IPS-20b (cell line): ENCODE measurements at regions not wholly inside any gene's neighbourhood (a gene's known extent, or its start where the extent isn't known, plus 50 kb on each side); places are given as distances from the start of the nearest gene placed in this dataset.

Experiments used
- H3K27ac ChIP-seq: one replicate; pipeline ENCODE4 v1.5.1; 2013; ENCODE audit warnings: low read length
- H3K27me3 ChIP-seq: 2 replicates; pipeline ENCODE4 v1.6.1; 2013; ENCODE audit warnings: mild to moderate bottlenecking, low read length, inconsistent platforms; ENCODE audit not compliant: insufficient read depth
- H3K36me3 ChIP-seq: 2 replicates; pipeline ENCODE4 v1.6.1; 2013; ENCODE audit warnings: low read depth, mild to moderate bottlenecking, inconsistent platforms, low read length, moderate library complexity; ENCODE audit not compliant: insufficient read depth
- H3K4me1 ChIP-seq: 2 replicates; pipeline ENCODE4 v1.6.1; 2013; ENCODE audit warnings: mild to moderate bottlenecking, control low read depth, inconsistent platforms, low read length, moderate library complexity; ENCODE audit not compliant: insufficient read depth
- H3K4me3 ChIP-seq: 2 replicates; pipeline ENCODE4 v1.5.1; 2013; ENCODE audit warnings: mild to moderate bottlenecking, low read length, inconsistent platforms
- H3K9ac ChIP-seq: 2 replicates; pipeline ENCODE4 v1.6.1; 2013; ENCODE audit warnings: low read depth, mild to moderate bottlenecking, inconsistent platforms, low read length, moderate library complexity
- H3K9me3 ChIP-seq: 2 replicates; pipeline ENCODE4 v1.6.1; 2013; ENCODE audit warnings: mild to moderate bottlenecking, low read depth, low read length, inconsistent platforms; ENCODE audit not compliant: insufficient read depth

GRCh38 chr6:14717307-14717706 lies 528.6 kb upstream of the JARID2 start:
- no peaks in the 10 kb centered on the region for H3K9me3 ChIP-seq
- no peaks in the 10 kb centered on the region for H3K27me3 ChIP-seq
- H3K36me3 ChIP-seq, result no peaks in the 10 kb centered on the region
- H3K4me3 ChIP-seq, result no peak overlapping the region
- no peak overlapping the region for H3K9ac ChIP-seq
- H3K27ac ChIP-seq, result no peak overlapping the region
- peaks cover 7% of the 10 kb centered on the region for H3K4me1 ChIP-seq

- H3K4me1 ChIP-seq, result peaks cover 7% of the 10 kb centered on the region
- no peak overlapping the region for H3K9ac ChIP-seq
- no peaks in the 10 kb centered on the region for H3K9me3 ChIP-seq
- H3K36me3 ChIP-seq, result no peaks in the 10 kb centered on the region
- H3K27ac ChIP-seq, result no peak overlapping the region
- H3K27me3 ChIP-seq, result no peaks in the 10 kb centered on the region
- H3K4me3 ChIP-seq, result no peak overlapping the region
Observed at GRCh38 chr6:14718861-14719260, 527.0 kb upstream of the JARID2 start.

DNA sequence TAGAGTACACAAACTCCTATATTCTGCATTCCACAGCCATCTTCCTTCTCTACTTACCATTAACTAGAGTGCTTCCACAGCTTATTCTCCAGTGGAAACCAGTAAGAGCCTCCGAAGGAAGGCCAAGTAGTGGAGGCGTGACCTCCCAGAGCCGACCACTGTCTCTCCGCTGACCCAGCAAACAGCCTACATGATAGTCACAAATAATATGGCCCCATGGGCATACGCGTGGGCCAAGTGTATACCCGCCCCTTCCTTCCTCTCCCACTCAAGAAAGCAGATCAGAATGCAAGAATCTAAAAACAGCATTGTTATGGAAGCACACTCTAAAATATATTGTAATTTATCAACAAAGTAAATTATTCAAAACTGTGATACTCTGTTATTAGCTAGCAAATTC lies 526.6 kb upstream of the JARID2 start:
- Histone ChIP-seq H3K9ac (no peak overlapping the region), H3K27me3 (no peaks in the 10 kb centered on the region), H3K9me3 (no peaks in the 10 kb centered on the region), H3K4me3 (no peak overlapping the region), H3K36me3 (no peaks in the 10 kb centered on the region), H3K27ac (no peak overlapping the region), H3K4me1 (peaks cover 7% of the 10 kb centered on the region)

DNA sequence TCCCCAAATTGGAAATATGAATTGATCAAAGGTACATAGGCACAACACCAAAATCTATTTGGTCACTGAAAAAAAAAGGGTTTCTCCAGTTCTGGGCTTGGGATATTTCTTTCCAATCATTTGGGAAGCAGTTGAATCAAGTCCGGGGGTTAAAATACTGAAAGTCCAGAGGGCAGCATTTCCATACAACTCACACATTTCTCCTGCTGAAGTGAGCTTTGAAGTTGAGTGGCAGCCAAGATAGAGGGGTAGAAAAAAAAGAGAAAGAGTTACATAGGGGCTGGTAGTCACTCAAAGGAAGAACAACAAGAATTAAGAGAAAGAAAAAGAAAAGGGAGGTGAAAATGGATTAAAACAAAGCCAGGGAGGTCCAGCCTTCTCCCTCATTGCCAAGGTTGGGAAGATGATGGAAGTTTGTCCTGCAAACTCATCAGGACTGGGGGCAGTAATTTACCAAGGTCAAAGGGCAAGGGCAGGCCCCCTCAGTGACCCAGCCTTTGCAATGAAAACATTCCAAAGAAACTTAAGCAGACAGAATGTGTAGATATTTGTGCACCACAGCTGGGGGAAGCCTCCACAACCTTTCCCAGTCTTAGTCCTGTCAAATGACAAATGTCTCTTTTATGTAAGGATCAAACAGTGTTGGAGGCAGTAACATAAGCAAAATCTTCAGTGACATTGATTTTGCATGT lies 525.3 kb upstream of the JARID2 start:
- H3K4me3 ChIP-seq, result no peak overlapping the region
- peaks cover 4% of the 10 kb centered on the region for H3K4me1 ChIP-seq
- no peak overlapping the region for H3K27ac ChIP-seq
- H3K9me3 ChIP-seq, result no peaks in the 10 kb centered on the region
- H3K9ac ChIP-seq, result no peak overlapping the region
- no peaks in the 10 kb centered on the region for H3K36me3 ChIP-seq
- no peaks in the 10 kb centered on the region for H3K27me3 ChIP-seq

DNA sequence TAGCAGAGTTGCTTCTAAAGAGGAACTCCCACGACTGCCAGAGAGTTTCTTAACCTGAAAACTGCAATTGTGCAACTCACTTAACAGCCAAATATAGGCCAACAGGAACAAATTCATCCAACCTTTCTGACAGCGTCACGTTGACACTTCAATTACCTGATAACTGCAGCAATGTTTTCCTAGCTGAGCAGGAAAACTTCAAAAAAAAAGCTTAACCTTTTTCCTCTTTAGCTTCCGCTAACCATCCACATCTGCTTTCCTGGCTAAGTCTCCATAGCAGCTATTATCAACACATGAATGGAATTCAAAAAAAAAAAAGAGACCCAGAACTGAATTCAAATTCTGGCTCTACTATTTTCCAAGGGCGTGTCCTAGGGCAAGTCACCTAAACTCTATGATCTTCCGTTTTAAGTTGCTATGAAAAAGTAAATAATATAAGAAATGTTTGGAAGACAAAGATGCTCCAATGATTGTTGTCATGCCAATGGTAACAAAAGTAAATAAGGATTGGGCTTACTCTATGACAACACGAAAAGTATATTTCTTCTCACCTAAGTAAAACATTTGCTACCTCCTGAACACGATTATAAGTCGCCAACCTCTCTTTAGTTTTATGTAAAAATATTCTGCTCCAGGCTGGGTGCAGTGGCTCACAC lies 524.6 kb upstream of the JARID2 start:
- Histone ChIP-seq H3K9me3 (no peaks in the 10 kb centered on the region), H3K27ac (no peak overlapping the region), H3K36me3 (no peaks in the 10 kb centered on the region), H3K4me1 (peaks cover 4% of the 10 kb centered on the region), H3K4me3 (no peak overlapping the region), H3K9ac (no peak overlapping the region), H3K27me3 (no peaks in the 10 kb centered on the region)

DNA sequence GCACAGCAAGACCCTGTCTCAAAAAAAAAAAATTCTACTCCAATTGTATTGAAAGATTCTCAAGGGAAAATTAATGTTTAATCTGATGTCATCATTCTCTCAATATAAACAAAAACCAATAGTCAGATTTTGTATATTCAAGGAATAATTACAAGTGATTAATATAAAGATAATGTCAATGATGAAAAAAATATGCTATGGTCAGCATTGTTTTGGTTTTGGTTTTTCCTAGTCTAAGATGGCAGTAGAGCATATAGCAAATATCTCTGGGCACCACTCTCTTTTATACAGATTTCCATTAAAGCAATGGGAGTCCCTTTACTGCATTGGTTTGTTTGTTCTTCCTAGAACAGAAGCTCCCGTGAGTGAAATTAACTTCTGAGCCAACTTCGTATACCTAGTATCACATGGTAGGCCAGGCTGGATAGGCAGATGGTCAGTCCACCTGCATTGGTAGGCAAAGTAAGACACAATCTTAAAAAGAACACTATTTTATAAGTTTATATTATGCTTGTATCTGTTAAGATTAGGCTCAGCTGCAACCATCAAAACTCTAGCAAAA lies 523.8 kb upstream of the JARID2 start:
- no peaks in the 10 kb centered on the region for H3K36me3 ChIP-seq
- no peaks in the 10 kb centered on the region for H3K9me3 ChIP-seq
- no peak overlapping the region for H3K27ac ChIP-seq
- H3K9ac ChIP-seq, result no peak overlapping the region
- peaks cover 4% of the 10 kb centered on the region for H3K4me1 ChIP-seq
- no peaks in the 10 kb centered on the region for H3K27me3 ChIP-seq
- H3K4me3 ChIP-seq, result no peak overlapping the region

DNA sequence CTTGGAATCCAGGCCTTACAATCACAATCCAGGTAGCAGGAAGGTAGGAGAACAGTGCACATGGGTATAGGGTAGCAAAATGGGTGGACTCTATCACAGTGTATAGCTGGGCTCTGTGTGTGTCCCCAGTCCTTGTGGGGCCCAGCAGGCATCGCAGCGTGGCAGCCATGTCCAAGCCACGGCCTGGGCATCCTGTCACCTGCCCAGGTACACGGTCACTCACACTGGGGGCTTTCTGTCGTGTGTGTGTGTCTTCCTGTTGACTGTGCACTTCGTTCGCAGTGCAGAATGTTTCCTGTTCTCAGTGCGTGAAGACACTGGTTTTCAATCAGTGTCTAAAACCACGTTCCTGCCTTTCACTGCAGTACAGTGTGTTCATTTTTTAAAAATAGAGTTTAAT lies 523.2 kb upstream of the JARID2 start:
- Histone ChIP-seq H3K36me3 (no peaks in the 10 kb centered on the region), H3K27ac (no peak overlapping the region), H3K9me3 (no peaks in the 10 kb centered on the region), H3K9ac (no peak overlapping the region), H3K4me3 (no peak overlapping the region), H3K27me3 (no peaks in the 10 kb centered on the region), H3K4me1 (peaks cover 4% of the 10 kb centered on the region)

DNA sequence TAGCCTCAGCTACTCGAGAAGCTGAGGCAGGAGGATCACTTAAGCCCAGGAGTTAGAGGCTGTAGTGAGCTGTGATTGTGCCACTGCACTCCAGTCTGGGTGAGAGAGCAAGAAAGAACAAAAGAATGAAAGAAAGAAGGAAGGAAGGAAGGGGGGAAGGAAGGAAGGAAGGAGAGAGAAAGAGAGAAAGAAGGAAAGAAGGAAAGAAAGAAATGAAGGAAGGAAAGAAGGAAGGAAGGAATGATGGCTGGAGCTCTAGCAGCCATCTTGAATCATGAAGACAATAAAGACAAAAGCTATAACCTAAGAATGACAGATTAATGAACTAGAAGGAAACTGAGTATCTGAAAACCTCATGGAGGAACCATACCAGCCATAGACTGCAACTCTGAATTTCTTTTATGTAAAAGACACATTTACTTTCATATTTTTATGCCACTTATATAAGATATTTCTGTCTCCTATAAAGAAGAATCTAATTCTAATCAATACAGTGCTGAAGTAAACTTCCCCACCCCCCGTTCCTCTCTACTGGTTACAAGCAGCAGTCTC lies 522.3 kb upstream of the JARID2 start:
- Histone ChIP-seq H3K27me3 (no peaks in the 10 kb centered on the region), H3K4me1 (peaks cover 4% of the 10 kb centered on the region), H3K36me3 (no peaks in the 10 kb centered on the region), H3K9ac (no peak overlapping the region), H3K4me3 (no peak overlapping the region), H3K27ac (no peak overlapping the region), H3K9me3 (no peaks in the 10 kb centered on the region)

DNA sequence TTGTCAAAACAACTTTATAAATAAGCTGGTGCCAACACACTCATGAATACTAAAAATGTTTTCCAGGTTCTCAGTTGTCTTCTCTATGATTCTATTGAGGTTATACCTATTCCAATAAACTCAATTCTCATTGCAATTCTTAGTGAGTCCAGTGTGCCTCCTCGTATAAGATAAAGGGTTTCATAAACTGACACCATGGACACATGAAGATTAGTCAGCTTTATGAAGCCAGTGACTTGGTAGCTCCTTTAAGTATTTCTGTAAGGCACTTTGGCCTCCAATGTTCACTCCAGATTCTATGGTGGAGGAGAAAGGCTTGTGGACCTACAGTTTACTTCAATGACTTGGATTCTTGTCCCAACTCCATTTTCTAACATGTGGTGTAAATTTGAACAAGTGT lies 521.3 kb upstream of the JARID2 start:
- H3K4me3 ChIP-seq, result no peak overlapping the region
- H3K9ac ChIP-seq, result no peak overlapping the region
- no peaks in the 10 kb centered on the region for H3K27me3 ChIP-seq
- no peaks in the 10 kb centered on the region for H3K9me3 ChIP-seq
- peaks cover 9% of the 10 kb centered on the region for H3K4me1 ChIP-seq
- H3K27ac ChIP-seq, result no peak overlapping the region
- H3K36me3 ChIP-seq, result no peaks in the 10 kb centered on the region

GRCh38 chr6:14726816-14727493 lies 518.9 kb upstream of the JARID2 start:
- Histone ChIP-seq H3K36me3 (no peaks in the 10 kb centered on the region), H3K27me3 (no peaks in the 10 kb centered on the region), H3K9ac (no peak overlapping the region), H3K27ac (no peak overlapping the region), H3K9me3 (no peaks in the 10 kb centered on the region), H3K4me1 (peaks cover 10% of the 10 kb centered on the region; the same call in 1 of the 2 replicates), H3K4me3 (no peak overlapping the region)

DNA sequence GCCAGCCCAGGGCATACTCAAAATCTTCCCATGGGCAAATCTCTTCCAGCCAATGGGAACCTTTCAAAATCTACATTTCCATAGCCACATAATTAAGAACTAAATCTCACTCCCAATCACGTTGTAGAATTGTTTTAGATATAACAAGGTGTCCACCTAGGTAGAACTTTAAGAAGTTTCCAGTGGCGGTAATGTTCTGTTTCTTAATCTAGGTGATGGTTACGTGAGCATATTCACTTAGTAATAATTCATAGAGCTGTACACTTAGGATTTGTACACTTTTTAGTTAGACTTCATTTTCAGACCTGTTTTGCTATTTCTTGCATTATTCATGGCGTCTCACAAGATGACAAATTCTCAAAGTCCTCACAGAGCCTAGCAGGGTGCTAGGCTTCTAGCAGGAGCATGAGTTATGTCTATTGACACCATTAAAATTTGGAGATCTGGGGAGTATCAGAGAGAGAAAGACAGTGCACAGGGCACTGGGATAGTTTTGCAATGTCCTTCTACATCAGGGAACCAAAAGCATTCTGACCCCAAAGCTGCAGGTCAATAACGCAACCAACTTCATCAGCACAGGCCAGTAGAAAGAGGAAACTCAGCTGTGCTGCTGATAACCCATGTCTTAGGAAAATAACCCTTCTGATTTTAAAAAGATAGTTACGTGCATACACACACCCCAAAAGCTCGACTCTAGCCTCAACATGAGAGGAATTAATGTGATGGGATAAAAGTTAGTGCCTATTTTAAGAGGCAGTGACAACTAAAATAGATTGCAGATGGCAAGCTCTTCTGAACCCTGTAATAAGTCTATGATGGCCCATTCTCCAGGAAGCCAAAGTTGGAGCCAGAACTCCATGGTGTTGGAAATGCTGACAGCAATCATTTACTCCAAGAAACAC lies 518.1 kb upstream of the JARID2 start:
- Histone ChIP-seq H3K36me3 (no peaks in the 10 kb centered on the region), H3K27me3 (no peaks in the 10 kb centered on the region), H3K4me3 (no peak overlapping the region), H3K27ac (no peak overlapping the region), H3K9ac (no peak overlapping the region), H3K9me3 (no peaks in the 10 kb centered on the region), H3K4me1 (peaks cover 15% of the 10 kb centered on the region)
